K562 (cell line): ENCODE measurements at regions not wholly inside any gene's neighbourhood (a gene's known extent, or its start where the extent isn't known, plus 50 kb on each side); places are given as distances from the start of the nearest gene placed in this dataset.
"Not testable (repeated sequence)": the region's sequence is repeated elsewhere in the genome, so short reads cannot be mapped to it uniquely, and the experiment has no call there.

Experiments used
- ATAC-seq: fragments of 200-7000 bp; cut with Tn5 transposase; 3 replicates; pipeline ENCODE4 v1.9.1; 2020; ENCODE audit warnings: moderate library complexity
- BruUV-seq: library from RNA; stranded (reverse); fragments of 400-500 nt; replicated peaks from 2 replicates; lab custom pipeline; 2021; lab: Mats Ljungman, UMichigan
- CTCF ChIA-PET: fragments of 300-600 bp; formaldehyde crosslinking; extraction: SDS; loops from one replicate; lab custom pipeline; 2021; ENCODE audit warnings: low intra/inter-chr PET ratio; lab: Yijun Ruan, JAX
- POLR2A ChIA-PET: fragments of 300-600, 350-650 bp; sonication (Branson Sonifier 250); formaldehyde crosslinking; extraction: SDS; loops from one replicate; lab custom pipeline; 2021; ENCODE audit warnings: antibody characterized with exemption, inconsistent platforms; lab: Yijun Ruan, JAX
- DNase-seq, 4 experiments: peaks; one replicate each; pipeline versions ENCODE4 v3.0.0 to v3.0.0-alpha.2; 2011 to 2018; ENCODE audit warnings: low spot score in 3 of 4, mixed read lengths in 3 of 4; ENCODE audit errors: extremely low read depth in 1 of 4
- FAIRE-seq: peaks from 2 replicates; lab custom pipeline; 2011; peaks lifted over from hg19 to GRCh38; lab: Jason Lieb, UNC
- H2AFZ ChIP-seq: 2 replicates; pipeline ENCODE4 v1.6.0; 2011; ENCODE audit warnings: low read depth, low read length, control low read depth, inconsistent platforms
- H3K27ac ChIP-seq: fragments of 200-600 bp; 3 replicates; pipeline ENCODE4 v1.8.0; 2011; ENCODE audit warnings: low read depth, mild to moderate bottlenecking, control low read depth, inconsistent platforms, low read length, moderate library complexity, mixed read lengths; ENCODE audit errors: extremely low read depth
- H3K27me3 ChIP-seq, 2 experiments: fragments of 300-600 bp in 1 of 2; 2 replicates in 1 of 2; 3 replicates in 1 of 2; pipeline versions ENCODE4 v1.6.0 to v1.8.0; 2011; ENCODE audit warnings: inconsistent platforms in 2 of 2, low read length in 2 of 2, mild to moderate bottlenecking in 1 of 2, mixed read lengths in 1 of 2, moderate library complexity in 1 of 2; ENCODE audit not compliant: control insufficient read depth in 2 of 2, insufficient read depth in 2 of 2
- H3K36me3 ChIP-seq: fragments of 300-600 bp; 3 replicates; pipeline ENCODE4 v1.8.0; 2011; ENCODE audit warnings: mild to moderate bottlenecking, low read length, inconsistent platforms; ENCODE audit not compliant: control insufficient read depth, insufficient read depth
- H3K4me1 ChIP-seq, 2 experiments: fragments of 200-600 bp in 1 of 2; replicated peaks in 1 of 2; 2 replicates in 1 of 2; 3 replicates in 1 of 2; pipeline versions ENCODE4 v1.5.1 to v1.8.0; 2011; ENCODE audit warnings: inconsistent platforms in 2 of 2, low read length in 2 of 2, mild to moderate bottlenecking in 1 of 2, mixed read lengths in 1 of 2, moderate library complexity in 1 of 2; ENCODE audit not compliant: control insufficient read depth in 2 of 2, insufficient read depth in 2 of 2
- H3K4me2 ChIP-seq: 2 replicates; pipeline ENCODE4 v1.6.1; 2011; ENCODE audit warnings: low read length, control low read depth, inconsistent platforms, mixed read lengths; ENCODE audit not compliant: insufficient read depth
- H3K4me3 ChIP-seq: fragments of 200-600 bp; sonication (generic), shearing (Covaris generic); 2 replicates; pipeline ENCODE4 v1.5.1; 2016; ENCODE audit warnings: control low read depth, inconsistent platforms
- H3K79me2 ChIP-seq: fragments of 200-600 bp; 3 replicates; pipeline ENCODE4 v1.8.0; 2011; ENCODE audit warnings: low read length, inconsistent platforms; ENCODE audit not compliant: control insufficient read depth, insufficient read depth
- H3K9ac ChIP-seq, 2 experiments: 2 replicates each; pipeline versions ENCODE4 v1.6.0 to v1.6.1; 2011; ENCODE audit warnings: low read depth in 2 of 2, low read length in 2 of 2, control low read depth in 1 of 2, inconsistent platforms in 1 of 2, mild to moderate bottlenecking in 1 of 2, mixed read lengths in 1 of 2; ENCODE audit not compliant: insufficient read depth in 1 of 2
- H3K9me1 ChIP-seq: one replicate; pipeline ENCODE4 v1.6.0; 2011; ENCODE audit warnings: inconsistent platforms, mild to moderate bottlenecking, low read length, moderate library complexity; ENCODE audit not compliant: control insufficient read depth, insufficient read depth
- H3K9me3 ChIP-seq: replicated peaks from 2 replicates; pipeline ENCODE4 v1.5.1; 2011; ENCODE audit warnings: low read depth, low read length, inconsistent platforms; ENCODE audit not compliant: control insufficient read depth, insufficient read depth
- H4K20me1 ChIP-seq: replicated peaks from 2 replicates; pipeline ENCODE4 v1.6.1; 2011; ENCODE audit warnings: low read length, inconsistent platforms, mixed read lengths; ENCODE audit not compliant: control insufficient read depth, insufficient read depth
- CEBPG ChIP-seq, 3 experiments: fragments of 200-800 bp in 1 of 3; sonication (Bioruptor generic) in 1 of 3; sonication (generic) in 1 of 3; formaldehyde crosslinking in 1 of 3; IDR thresholded peaks in 2 of 3; conservative IDR thresholded peaks in 1 of 3; 2 replicates each; pipeline versions ENCODE4 v1.6.1 to v1.8.0; 2016 to 2022; ENCODE audit warnings: missing compliant biosample characterization in 2 of 3, missing genetic modification characterization in 2 of 3, mild to moderate bottlenecking in 1 of 3, missing genetic modification reagents in 1 of 3
- FUS ChIP-seq: fragments of 200-400 bp; formaldehyde crosslinking; optimal IDR thresholded peaks from 2 replicates; pipeline ENCODE3; 2017; ENCODE audit warnings: low read depth, low read length
- MCM3 ChIP-seq: fragments of 450-650 bp; IDR thresholded peaks from 2 replicates; pipeline ENCODE4 v1.6.1; 2016
- MEF2A ChIP-seq: IDR thresholded peaks from 2 replicates; pipeline ENCODE4 v1.6.1; 2011; ENCODE audit warnings: low read depth, mild to moderate bottlenecking, low read length, moderate library complexity; ENCODE audit not compliant: control insufficient read depth
- MIER1 ChIP-seq: fragments of 450-650 bp; IDR thresholded peaks from 2 replicates; pipeline ENCODE4 v1.6.1; 2016; ENCODE audit warnings: antibody characterized with exemption, mild to moderate bottlenecking, low read depth
- NFATC3 ChIP-seq: fragments of 450-650 bp; IDR thresholded peaks from 2 replicates; pipeline ENCODE4 v1.6.1; 2017; ENCODE audit warnings: mild to moderate bottlenecking
- SIN3B ChIP-seq: fragments of 450-650 bp; IDR thresholded peaks from 2 replicates; pipeline ENCODE4 v1.6.1; 2017; ENCODE audit warnings: low read depth, mild to moderate bottlenecking, moderate library complexity
- SIRT6 ChIP-seq: IDR thresholded peaks from one replicate; pipeline ENCODE4 v1.6.1; 2012; ENCODE audit warnings: low read depth, mild to moderate bottlenecking, control low read depth, inconsistent platforms, low read length, moderate library complexity
- ZNF77 ChIP-seq: fragments of 250-450 bp; sonication (Bioruptor Pico); IDR thresholded peaks from 2 replicates; pipeline ENCODE4 v1.5.0; 2020
- WGBS: fragments of 100-300 bp; shearing (Covaris generic); methylation state at CpG from one replicate; pipeline ENCODE4 v1.1.6; 2016; ENCODE audit warnings: low coverage, mixed read lengths; ENCODE audit not compliant: insufficient coverage; ENCODE audit errors: missing lambda C conversion rate; 5-methylcytosine and 5-hydroxymethylcytosine counted together
- in situ Hi-C: fragments of 300-500 bp; cut with MboI; formaldehyde crosslinking; loops from 4 replicates; pipeline ENCODE4 v1.15.0; 2018; ENCODE audit warnings: inconsistent platforms, mixed read lengths
- intact Hi-C: fragments of 100-400 bp; cut with micrococcal nuclease; formaldehyde crosslinking; loops from 2 replicates; pipeline ENCODE4 v1.14.2; 2022

- H3K4me2 ChIP-seq = no peak overlapping the region
- in situ Hi-C loops (no loop called here), intact Hi-C loops (no loop called here)
- no peaks in the 10 kb centered on the region for H3K79me2 ChIP-seq
- H3K27ac ChIP-seq = no peak overlapping the region
- no TSS peak for BruUV-seq
- no peaks in the 10 kb centered on the region for H3K9me3 ChIP-seq
- no peaks in the 10 kb centered on the region for H3K36me3 ChIP-seq
- FAIRE-seq = no peak
- no peak overlapping the region for H3K4me3 ChIP-seq
- POLR2A ChIA-PET = no interaction called here
- H3K9me1 ChIP-seq = no peaks in the 10 kb centered on the region
- TF ChIP-seq MIER1 (no peak), FUS (no peak), SIRT6 (no peak), NFATC3 (no peak), ZNF77 (CRISPR knock-in tag) (no peak), MCM3 (no peak)
- ATAC-seq = no peak
- no peak overlapping the region for H2AFZ ChIP-seq
- DNase-seq = no peak
- H3K27me3 ChIP-seq = no peaks in the 10 kb centered on the region; a peak in 1 of 5 replicates
- no peaks in the 10 kb centered on the region for H4K20me1 ChIP-seq
- H3K9ac ChIP-seq = no peak overlapping the region
- CTCF ChIA-PET = no interaction called here
- 2% methylated on average over 3 of the region's 3 CpGs for WGBS
- H3K4me1 ChIP-seq = no peaks in the 10 kb centered on the region
These were observed 493.2 kb upstream of the AUTS2 start for GRCh38 chr7:69105092-69105491.

GRCh38 chr7:69105981-69106380 lies 492.3 kb upstream of the AUTS2 start:
- ATAC-seq = no peak
- FAIRE-seq = no peak
- POLR2A ChIA-PET = no interaction called here

GRCh38 chr7:69106449-69106848 lies 491.8 kb upstream of the AUTS2 start:
- BruUV-seq, CTCF ChIA-PET: not testable (repeated sequence)

More at GRCh38 chr7:69105981-69106380, 492.3 kb upstream of the AUTS2 start:
- no peak overlapping the region for H3K4me2 ChIP-seq
- no peaks in the 10 kb centered on the region for H3K9me3 ChIP-seq
- H3K79me2 ChIP-seq = no peaks in the 10 kb centered on the region
- CTCF ChIA-PET = no interaction called here
- 0% methylated on average over 3 of the region's 3 CpGs for WGBS
- no TSS peak for BruUV-seq
- in situ Hi-C loops = no loop called here
- no peaks in the 10 kb centered on the region for H3K4me1 ChIP-seq
- no peaks in the 10 kb centered on the region for H3K9me1 ChIP-seq
- no peaks in the 10 kb centered on the region for H4K20me1 ChIP-seq
- no peak overlapping the region for H3K4me3 ChIP-seq
- H3K9ac ChIP-seq = no peak overlapping the region
- intact Hi-C loops = no loop called here
- DNase-seq = no peak
- no peak overlapping the region for H2AFZ ChIP-seq
- H3K27me3 ChIP-seq = no peaks in the 10 kb centered on the region; a peak in 1 of 5 replicates
- H3K27ac ChIP-seq = no peak overlapping the region
- no peaks in the 10 kb centered on the region for H3K36me3 ChIP-seq
- TF ChIP-seq MEF2A (no peak), CEBPG (CRISPR knock-in tag; IDR thresholded peaks at IDR 0.05) (no peak), CEBPG (tag; conservative IDR thresholded peaks at IDR 0.05 in 1 of 2, IDR thresholded peaks at IDR 0.05 in 1 of 2) (no peak), SIN3B (no peak)

More at GRCh38 chr7:69106449-69106848, 491.8 kb upstream of the AUTS2 start:
- POLR2A ChIA-PET, FAIRE-seq, H3K4me1 ChIP-seq, intact Hi-C loops, DNase-seq, H3K4me3 ChIP-seq, H3K9me1 ChIP-seq, H3K9ac ChIP-seq, H3K79me2 ChIP-seq, H3K36me3 ChIP-seq, H4K20me1 ChIP-seq, H2AFZ ChIP-seq, H3K4me2 ChIP-seq, in situ Hi-C loops, H3K9me3 ChIP-seq, H3K27me3 ChIP-seq, ATAC-seq, H3K27ac ChIP-seq: not testable (repeated sequence)
- 1% methylated on average over 7 of the region's 7 CpGs for WGBS
